ENCODE measurements at regions not wholly inside any gene's neighbourhood (a gene's known extent, or its start where the extent isn't known, plus 50 kb on each side); places are given as distances from the start of the nearest gene placed in this dataset.
A peak's percentile ranks its signal among the peaks of the same experiment; 100 is the strongest.
"Not testable (repeated sequence)": the region's sequence is repeated elsewhere in the genome, so short reads cannot be mapped to it uniquely, and the experiment has no call there.

DNA sequence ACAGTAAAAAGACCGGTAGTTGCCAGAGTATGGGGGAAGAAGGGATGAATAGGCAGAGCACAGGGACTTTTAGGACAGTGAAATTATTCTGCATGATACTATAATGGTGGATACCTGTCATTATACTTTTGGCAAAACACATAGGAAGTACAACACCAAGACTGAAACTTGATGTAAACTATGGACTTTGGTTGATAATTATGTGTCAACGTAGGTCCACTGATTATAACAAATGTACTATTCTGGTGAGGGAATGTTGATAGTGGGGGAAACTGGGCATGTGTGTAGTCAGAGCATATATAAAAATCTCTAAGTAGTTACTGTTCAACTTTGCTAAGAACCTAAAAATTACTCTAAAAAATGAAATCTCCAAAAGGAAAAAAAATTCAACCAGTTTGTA, 629.7 kb downstream of the CCDC85A start:
- no peak for DNase-seq

- no peak for DNase-seq
Measured at GRCh38 chr2:56816666-56817065, 632.9 kb downstream of the CCDC85A start.

GRCh38 chr2:56831780-56832179, 648.0 kb downstream of the CCDC85A start:
- no peak for DNase-seq

DNA sequence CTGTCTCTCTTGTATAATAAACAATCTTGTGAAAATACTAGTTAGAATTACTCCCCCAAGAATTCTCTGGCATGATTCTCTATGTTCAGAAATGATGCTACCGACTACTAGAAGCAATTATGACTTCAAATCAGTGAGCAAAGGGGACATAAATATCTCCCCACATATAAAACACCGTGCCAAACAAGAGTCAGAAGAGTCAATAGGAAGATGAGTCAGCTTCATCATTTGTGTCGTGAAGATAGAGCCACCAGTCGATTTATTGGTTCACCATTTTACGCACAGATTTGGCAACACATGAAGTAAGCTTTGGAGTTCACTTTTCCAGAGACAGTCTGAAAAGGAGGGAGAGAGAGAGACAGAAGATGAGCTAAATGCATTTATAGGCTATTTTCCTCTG, 650.9 kb downstream of the CCDC85A start:
- DNase-seq, result no peak

- not testable (repeated sequence) for DNase-seq
Measured at GRCh38 chr2:56840009-56840408, 656.2 kb downstream of the CCDC85A start.

DNA sequence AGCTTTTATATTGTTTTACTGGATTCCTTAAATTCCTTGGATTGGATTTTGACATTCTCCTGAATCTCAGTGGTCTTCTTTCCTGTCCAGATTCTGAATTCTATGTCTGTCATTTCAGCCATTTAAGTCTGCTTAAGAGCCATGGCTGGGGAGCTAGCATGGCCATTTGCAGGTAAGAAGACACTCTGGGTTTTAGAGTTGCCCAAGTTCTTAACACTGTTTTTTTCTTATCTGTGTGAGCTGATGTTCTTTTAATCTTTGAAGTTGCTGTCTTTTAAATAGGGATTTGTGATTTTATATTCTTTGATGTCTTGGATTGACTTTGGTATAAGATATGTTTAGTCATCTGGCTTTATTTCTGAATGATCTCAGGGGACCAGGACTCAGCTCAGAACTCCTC, 677.2 kb downstream of the CCDC85A start:
- DNase-seq, result no peak

DNA sequence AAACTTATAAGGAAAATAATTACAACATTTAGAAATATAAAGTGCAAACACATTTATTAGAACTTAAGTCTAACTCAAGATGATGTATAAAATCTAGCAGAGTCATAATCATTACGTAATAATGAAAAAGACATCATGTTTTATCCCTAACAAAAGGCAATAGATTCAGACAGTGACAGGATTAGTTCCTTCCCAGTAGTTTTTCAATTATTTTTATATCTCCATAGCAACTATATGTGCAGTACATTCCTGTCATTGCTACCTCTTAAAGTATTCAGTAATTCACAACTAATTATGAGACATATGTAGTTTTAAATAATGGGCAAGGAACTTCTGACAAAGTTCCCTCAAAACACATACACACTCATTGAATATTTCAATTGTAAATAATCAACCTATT, 687.9 kb downstream of the CCDC85A start:
- DNase-seq, result no peak

- no peak for DNase-seq
Measured at GRCh38 chr2:56874717-56875116, 690.9 kb downstream of the CCDC85A start.

- no peak for DNase-seq
Measured at GRCh38 chr2:56889738-56890137, 705.9 kb downstream of the CCDC85A start.

DNA sequence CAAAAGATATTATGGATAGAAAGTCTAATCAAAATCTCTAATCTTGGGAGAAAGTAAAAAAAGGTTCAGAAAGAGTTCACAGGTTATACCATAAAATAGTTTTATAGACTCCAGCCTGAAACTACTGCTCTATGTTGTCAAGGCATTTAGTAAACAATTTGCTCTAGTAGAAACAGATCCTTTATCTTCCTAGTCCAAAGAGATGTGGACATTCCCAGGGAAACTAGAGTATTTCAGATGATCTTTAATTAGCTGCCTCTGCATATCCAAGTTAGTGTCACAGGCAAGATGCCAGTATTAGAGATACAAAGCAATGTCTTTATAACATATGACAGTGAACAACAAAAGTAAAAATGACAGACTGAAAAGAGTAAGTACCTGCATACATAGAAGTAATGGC, 708.6 kb downstream of the CCDC85A start:
- DNase-seq, result no peak

DNA sequence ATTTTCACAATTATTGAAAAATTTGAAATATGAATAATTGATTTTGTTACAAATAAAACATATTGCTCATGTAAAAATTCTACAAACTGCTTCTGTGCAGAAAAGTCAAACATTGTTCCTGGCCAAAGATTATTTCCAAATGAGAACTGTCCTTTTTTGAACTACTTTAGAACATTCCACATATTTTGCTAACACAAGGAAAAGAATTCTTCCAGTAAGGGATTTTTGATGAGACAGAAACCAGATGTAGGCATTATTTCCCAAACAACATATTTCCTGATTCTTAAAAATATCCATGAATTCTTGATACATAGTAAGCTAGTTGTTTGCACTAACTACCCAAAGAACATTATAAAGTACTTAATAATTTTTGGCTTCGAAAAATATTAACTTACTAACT, 715.2 kb downstream of the CCDC85A start:
- no peak for DNase-seq

DNA sequence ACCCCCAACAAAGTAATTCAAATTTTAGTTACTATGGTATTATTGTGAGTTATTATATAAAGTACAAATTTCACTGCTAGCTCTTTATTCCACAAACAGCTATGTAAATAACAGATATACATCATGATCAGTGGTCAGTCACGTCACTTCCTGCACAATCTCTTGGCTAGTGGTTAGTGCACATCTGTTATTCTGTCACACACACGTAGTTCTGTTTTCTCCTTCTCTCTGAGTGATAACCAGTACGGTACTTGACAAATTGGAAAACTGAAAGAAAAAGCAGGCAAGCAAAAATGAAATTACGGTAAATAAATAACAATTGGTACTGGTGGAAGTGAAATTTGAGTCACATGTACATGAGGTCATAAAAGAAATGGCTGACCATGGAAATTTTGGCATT, 728.7 kb downstream of the CCDC85A start:
- DNase-seq, result no peak

DNA sequence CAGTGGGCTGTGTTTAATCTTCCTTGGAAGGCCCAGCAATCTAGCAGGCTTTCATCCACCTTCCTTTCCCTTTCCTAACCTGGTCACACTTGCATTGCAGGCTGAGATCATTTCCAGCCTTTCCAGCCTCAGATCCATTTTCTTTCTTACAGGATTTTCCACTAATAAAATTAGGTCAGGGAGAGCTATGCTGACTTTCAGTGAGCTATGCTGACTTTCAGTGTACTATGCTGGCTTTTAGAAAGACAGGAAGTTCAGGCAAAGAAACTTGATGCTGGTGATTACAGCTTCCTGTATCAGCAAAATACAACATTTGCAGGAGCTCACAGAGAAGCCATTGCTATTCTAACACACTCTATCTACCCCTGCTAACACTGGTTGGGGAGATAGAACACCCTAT, 735.0 kb downstream of the CCDC85A start:
- DNase-seq, result no peak

DNA sequence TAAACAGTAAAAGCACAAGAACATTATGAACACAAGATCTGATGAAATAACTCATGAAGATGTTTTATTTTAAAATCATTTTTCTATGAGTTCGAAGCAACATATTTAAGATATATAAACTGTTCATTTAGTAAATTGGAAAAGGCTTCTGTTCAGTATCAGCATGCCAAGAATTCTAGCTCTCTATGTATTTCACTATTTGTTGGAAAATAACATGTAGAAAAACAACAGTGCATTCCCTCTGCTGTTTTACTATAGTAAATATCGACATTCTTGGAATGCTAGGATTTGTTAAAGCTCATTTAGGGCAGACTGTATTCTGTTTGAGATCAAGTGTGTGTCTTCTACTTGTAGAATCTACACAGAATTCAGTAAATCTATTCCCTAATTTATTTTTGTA, 750.2 kb downstream of the CCDC85A start:
- no peak for DNase-seq

DNA sequence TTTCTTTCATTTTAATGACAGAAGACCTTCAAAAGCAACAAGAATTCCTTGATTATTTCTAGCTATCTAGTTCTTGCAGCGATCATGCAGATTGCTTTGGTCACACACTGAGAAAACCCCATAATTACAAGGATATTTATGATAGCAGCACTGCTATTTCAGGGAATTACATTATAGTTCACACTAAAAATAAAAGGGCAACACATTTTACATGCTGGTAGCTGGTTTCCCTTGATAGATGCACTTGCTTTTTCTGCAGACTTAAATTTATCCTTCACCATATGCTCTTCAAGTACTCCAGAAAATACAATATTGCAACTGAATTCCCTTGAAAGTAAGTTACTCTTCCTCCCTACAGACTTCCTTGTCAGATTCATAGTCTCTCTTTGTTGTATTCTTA, 751.1 kb downstream of the CCDC85A start:
- no peak for DNase-seq

GRCh38 chr2:56940054-56940453, 756.3 kb downstream of the CCDC85A start:
- no peak for DNase-seq

GRCh38 chr2:56952871-56953270, 769.1 kb downstream of the CCDC85A start:
- DNase-seq, result no peak

GRCh38 chr2:56960581-56960980, 776.8 kb downstream of the CCDC85A start:
- no peak for DNase-seq

DNA sequence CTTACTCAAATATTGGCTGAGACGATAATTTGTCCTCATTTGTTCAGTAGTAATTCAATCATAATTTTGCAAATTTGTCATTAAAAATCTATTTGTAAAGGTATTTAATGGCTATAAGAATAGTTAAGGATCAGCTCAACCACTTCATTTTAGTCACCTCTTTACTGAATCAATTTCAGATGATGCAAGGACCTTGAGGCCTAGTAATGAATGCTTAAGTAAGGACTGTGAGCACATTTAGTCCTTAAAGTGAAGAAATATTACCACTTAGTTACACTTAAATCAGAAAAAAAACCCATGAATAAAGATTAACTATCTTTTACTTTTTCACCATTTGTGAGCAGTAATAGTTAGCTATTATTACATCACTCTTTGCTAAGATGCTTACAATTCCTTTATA, 778.9 kb downstream of the CCDC85A start:
- no peak for DNase-seq

- DNase-seq, result no peak
Measured at GRCh38 chr2:56969513-56969912, 785.7 kb downstream of the CCDC85A start.

GRCh38 chr2:56971383-56971974, 787.7 kb downstream of the CCDC85A start:
- DNase-seq, result no peak

GRCh38 chr2:56981554-56981953, 797.8 kb downstream of the CCDC85A start:
- DNase-seq, result peak; percentile 82

GRCh38 chr2:56985609-56986008, 801.8 kb downstream of the CCDC85A start:
- no peak for DNase-seq

- DNase-seq, result peak; percentile 5
Measured at GRCh38 chr2:57022496-57022895, 838.7 kb downstream of the CCDC85A start.

DNA sequence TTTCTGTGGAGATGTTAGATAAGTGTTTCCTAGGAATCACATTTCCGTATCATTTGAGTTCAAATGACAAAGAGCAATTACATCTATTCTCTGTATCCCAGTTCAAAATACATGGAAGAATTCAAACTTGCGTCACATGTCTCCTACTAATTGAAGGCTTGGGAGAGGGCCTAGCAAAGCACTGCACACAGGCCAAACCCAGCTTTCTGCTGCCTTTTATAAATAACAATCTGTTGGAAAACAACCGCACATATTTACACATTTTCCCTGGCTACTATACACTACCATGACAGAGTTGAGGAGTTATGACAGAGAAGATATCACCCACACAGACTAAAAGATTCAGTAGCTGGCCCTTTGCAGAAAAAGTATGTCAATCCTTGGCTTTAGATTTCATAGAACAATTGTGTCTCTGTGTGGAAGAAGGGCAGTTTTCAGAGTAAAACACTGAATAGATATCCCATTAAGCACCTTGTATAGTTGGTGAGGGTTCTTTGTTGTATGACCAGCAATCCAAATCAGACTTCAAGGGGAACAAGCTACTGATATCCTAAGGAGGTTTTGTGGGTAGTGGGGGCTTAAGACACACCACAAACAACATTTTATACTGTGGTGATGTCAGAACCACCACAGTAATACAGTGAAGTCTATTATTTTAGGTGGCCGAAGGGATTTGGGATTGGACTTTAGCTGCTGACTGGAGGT, 861.3 kb downstream of the CCDC85A start:
- no peak for DNase-seq

All from EL (cell line).